Activated T-helper 9 cell treated with anti-CD3 and anti-CD28 coated beads, Interleukin-2, amount 50 U/mL, for 16 hours (primary cell): ENCODE measurements at regions not wholly inside any gene's neighbourhood (a gene's known extent, or its start where the extent isn't known, plus 50 kb on each side); places are given as distances from the start of the nearest gene placed in this dataset.

Source experiments
- DNase-seq: peaks from one replicate; pipeline ENCODE4 v3.0.0-alpha.2; 2020; ENCODE audit warnings: low read depth

DNA sequence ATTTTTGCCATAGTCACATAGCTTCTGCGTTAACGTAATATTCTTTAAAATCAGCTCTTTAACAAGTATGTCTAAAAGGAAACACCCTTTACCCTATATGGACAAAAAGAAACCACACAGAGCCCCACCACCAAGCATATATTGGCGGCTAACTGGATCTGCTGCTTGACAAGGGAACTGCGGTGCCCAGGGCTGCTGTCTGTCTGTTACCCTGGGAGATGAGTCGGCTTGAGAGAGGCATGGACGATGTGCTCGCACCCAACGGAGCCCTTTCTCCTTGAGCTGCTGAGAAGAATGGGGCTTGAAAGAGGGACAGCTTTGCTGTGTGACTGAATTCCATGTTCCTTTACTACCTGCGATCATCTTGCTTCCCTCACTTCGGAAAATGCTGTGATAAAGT, 158.6 kb upstream of the SHB start:
- no peak for DNase-seq

- DNase-seq: peak; percentile 9
These were observed 158.1 kb upstream of the SHB start for GRCh38 chr9:38227061-38227540.

DNA sequence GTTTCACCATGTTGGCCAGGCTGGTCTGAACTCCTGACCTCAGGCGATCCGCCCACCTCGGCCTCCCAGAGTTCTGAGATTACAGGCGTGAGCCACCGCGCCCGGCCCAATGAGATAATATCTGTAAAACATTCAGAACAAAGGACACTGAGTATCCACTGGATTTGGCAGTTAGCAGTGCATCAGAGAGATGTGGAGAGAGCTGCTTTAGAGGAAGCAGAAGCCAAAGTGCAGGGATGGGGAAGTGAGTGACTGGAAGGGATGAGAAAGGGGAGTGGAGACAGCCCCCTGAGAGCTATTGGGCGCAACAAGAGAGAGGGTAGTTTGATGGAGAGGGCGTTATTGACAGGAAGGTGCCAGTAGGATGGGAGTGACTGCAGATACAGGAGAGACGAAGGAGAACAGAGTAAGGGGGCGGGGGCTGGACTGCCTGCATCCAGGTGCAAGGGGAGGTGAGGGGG, 157.5 kb upstream of the SHB start:
- DNase-seq: no peak

DNA sequence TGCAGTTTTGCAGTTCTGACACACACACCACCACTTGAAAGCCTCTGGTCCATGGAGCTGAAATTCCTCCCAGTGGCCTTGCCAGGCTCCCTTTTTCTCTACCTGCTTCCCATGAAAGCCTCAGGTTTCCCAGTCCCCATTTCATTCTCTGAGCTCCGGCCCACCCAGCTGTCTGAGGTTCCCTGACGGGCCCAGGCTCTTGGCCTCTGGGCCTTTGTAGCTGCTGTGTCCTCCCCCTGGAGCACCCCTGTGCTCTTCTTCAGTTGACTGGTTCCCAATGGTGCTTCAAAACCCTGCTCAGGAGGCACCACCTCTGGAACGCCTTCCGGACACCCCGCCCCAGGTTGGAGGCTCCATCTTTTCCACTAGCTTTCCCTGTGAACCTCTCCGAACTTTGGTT, 155.9 kb upstream of the SHB start:
- DNase-seq: no peak

DNA sequence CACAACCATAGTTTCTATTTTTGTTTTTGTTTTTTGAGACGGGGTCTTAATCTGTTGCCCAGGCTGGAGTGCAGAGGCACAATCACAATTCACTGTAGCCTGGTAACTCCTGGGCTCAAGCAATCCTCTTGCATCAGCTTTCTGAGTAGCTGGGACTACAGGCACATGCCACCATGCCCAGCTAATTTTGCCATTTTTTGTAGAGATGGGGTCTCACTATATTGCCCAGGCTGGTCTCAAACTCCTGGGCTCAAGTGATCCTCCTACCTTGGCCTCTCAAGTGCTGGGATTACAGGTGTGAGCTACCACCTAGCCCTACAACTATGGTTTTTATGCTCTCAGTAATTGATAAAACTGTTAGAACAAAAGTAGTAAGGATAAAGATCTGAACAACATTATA, 147.5 kb upstream of the SHB start:
- DNase-seq: no peak

GRCh38 chr9:38215465-38215864, 146.4 kb upstream of the SHB start:
- no peak for DNase-seq

GRCh38 chr9:38214432-38214831, 145.4 kb upstream of the SHB start:
- DNase-seq: no peak

- DNase-seq: no peak
These were observed 144.7 kb upstream of the SHB start for GRCh38 chr9:38213631-38214299.

GRCh38 chr9:38212016-38212415, 143.0 kb upstream of the SHB start:
- no peak for DNase-seq

GRCh38 chr9:38211002-38211401, 142.0 kb upstream of the SHB start:
- no peak for DNase-seq

DNA sequence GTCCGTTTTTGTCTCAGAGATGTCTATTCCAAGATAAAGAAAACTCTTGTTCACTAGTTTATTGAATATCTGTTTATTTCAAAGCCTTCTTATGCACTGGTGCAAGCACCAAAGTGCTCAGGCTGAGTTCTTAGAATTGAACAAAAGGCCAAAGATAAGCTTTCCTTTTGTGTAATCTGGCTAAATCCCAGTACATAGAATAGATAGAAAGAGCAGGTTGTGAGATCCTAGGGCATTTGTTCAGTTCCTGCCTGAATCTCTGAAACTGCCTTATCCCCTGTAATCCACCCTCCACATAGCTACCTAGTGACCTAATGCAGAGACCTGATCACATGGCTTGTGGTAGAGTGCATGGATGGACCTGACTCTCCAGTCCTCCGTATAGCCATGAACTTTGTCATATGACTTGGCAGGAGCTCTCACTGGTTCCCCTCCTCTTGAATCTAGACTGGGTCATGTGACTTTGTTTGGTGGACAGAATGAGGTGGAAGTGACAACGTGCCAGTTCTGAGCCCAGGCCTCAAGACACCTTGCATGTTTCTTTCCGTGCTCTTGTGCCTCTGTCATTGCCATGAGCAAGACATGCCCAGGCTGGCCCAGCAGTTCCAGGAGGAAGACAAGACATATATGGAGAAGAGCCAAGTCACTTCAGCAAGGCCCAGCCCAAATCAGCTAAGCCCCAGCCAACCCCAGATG, 139.3 kb upstream of the SHB start:
- no peak for DNase-seq

- DNase-seq: no peak
These were observed 138.3 kb upstream of the SHB start for GRCh38 chr9:38207247-38207778.

DNA sequence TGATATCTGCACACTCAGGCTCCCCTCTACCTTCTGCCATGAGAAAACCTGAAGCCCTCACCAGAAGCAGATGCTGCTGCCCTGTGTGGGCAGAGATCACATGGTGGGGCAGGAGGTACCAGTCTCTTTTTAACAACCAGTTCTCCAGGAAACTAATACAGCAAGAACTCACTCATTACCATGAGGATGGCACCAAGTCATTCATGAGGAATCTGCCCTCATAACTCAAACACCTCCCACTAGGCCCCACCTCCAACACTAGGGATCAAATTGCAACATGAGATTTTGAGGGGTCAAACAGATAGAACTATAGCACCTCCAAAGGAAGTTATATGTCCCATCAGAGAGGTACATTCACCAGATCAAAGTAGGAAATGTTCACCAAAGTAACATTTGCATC, 136.3 kb upstream of the SHB start:
- no peak for DNase-seq

DNA sequence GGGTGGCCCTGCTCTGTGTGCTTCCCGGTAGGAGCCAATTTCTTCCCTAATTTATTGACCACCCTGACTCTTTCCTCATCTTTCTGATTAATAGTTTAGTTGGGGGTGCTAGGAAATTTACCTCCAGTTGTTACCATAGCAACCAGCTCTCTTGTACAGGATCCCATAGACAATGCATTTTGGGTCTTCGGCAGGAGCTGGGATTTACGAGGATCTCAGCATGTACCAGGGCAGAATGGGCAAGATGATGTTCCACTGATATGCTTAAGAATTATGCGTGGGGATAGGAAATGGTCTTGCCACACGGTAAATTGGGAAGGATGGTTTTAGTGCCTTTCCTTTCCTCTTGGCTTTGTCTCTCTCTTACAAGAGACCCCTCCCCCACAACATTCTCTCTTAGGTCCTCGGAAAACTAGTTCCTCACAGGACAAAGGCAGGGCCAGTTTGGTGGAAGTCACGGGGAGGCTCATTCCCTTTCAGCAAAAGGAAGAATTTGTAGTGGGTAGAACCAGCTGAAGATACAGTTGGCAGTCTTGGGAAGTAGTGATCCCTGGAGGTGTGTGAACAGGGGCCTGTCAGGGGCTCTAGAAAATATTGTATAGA, 133.4 kb upstream of the SHB start:
- DNase-seq: no peak

DNA sequence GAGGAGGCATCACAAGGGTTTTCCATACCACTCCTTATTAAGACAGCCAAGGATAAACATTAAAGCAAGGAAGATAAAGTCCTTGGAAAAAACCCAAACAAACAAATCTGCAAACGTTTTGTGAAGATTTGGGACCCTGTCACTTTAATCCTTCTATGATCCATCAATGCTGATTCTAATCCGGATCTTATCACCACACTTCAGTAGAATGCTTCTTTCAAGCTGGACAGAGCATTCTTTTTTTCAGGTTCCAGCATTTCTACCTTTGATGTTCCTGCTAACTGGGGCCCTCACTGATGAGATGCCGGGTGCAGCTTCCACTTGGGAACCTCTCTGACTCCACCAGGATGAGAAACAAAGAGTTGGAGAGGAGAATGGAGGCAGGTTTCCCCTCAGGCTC, 132.8 kb upstream of the SHB start:
- DNase-seq: no peak

DNA sequence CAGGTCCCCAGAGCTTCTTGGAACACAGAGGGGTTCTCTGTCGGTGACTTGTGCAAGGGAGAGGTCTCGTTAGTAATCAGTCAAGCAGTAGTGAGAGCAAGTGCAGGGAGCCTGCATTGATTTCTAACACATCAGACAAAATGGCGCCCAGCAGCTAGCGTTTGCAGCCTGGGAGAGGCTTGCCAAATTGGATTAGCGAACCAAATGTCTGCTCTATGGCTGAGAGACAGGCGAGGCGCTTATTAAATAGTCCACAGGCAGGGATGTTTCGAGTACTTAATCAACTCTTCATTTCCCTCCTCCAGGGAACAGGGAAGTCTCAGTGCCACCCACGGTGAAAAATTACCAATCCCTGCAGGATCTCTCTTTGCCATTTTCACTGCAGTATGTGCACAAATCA, 131.4 kb upstream of the SHB start:
- no peak for DNase-seq

- DNase-seq: no peak
These were observed 129.1 kb upstream of the SHB start for GRCh38 chr9:38198140-38198539.

DNA sequence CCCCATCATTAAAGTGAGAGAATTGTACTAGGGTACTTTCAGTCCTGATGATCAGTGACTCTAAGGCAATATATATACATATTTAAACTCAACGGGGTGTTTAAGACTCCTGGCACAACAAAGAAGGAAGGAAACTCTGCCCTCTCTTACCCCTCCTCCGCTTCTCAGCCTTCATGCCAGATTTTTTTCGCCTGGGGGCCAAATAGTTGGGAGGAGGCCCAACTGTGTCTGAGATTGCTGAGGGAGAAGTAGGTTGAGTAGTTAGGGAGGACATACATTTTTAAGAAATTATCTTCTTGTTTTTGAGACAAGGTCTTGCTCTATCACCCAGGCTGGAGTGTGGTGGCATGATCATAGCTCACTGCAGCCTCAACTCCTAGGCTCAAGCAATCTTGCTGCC, 127.7 kb upstream of the SHB start:
- DNase-seq: no peak

- no peak for DNase-seq
These were observed 126.7 kb upstream of the SHB start for GRCh38 chr9:38195737-38196161.

DNA sequence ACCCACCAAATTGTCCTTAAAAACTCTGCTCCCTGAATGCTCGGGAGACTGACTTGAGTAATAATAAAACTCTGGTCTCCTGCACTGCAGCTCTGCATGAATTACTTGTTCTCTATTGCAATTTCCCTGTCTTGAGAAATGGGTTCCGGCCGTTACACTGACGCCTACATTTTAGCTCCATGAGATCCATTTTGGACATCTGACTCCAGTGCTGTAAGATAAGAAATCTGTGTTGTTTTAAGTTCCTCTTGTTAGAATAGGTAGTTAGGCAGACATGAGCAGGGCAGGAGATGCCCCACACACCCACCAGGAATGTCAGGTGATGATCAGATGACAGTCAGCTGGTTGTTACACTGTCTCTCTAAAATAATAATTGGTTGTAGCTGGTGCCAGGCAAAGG, 125.8 kb upstream of the SHB start:
- DNase-seq: no peak

DNA sequence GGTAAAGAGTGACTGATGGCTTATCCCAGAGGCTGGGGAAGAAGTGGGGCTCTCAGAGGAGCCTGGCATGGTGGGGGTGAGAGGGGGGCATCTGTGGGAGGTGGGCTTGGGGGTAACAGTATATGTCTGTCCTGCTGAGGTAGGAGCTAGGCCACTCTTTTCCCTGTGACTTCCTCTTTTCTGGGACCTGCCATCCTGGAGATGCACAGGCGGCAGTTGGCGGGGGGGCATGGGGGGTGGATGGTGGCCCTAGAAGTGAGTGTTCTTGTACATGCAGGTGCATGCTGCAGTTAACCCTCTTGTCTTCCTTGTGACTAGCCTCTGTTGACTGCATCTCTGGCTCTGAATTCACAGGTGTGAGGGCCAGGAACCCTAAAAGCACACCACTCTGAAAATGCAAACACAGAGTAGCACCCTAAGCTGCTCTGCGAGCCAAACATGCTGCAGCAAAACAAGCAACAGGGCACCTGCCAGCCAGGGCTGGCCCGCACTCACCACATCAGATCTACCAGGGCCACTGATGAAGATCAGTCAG, 123.8 kb upstream of the SHB start:
- no peak for DNase-seq

- no peak for DNase-seq
These were observed 117.5 kb upstream of the SHB start for GRCh38 chr9:38186404-38187115.
